ENCODE measurements at regions not wholly inside any gene's neighbourhood (a gene's known extent, or its start where the extent isn't known, plus 50 kb on each side); places are given as distances from the start of the nearest gene placed in this dataset.
A peak's percentile ranks its signal among the peaks of the same experiment; 100 is the strongest.

DNA sequence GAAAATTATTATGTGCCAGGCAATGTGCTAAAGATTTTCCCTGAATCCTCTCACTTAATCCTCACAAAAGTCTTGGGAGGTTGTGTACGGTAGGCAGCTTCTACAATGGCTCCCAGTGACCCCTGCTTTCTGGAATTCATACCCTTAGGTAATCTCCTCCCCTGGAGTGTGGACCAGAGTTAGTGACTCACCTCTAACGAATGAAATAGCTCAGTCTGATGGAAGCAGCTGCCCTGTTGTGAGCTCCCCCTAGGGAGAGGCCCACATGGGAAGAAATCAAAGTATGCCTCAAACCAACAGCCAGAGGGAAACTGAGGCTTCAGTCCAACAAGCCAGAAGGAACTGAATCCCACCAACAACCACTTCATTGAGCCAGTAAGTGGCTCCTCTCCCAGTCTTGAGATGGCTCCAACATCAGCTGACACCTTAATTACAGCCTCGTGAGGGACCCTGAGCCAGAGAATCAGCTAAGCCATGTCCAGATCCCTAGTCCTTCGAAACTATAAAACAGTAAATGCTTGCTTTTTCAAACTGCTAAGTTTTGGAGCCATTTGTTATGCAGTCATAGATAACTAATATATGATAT is 98.9 kb upstream of the ISX start:
- Histone ChIP-seq H3K4me3 (no peak overlapping the region), H3K9me3 (no peaks in the 10 kb centered on the region), H3K27me3 (no peaks in the 10 kb centered on the region), H3K36me3 (no peaks in the 10 kb centered on the region)
- peak; percentile 30 for DNase-seq

DNA sequence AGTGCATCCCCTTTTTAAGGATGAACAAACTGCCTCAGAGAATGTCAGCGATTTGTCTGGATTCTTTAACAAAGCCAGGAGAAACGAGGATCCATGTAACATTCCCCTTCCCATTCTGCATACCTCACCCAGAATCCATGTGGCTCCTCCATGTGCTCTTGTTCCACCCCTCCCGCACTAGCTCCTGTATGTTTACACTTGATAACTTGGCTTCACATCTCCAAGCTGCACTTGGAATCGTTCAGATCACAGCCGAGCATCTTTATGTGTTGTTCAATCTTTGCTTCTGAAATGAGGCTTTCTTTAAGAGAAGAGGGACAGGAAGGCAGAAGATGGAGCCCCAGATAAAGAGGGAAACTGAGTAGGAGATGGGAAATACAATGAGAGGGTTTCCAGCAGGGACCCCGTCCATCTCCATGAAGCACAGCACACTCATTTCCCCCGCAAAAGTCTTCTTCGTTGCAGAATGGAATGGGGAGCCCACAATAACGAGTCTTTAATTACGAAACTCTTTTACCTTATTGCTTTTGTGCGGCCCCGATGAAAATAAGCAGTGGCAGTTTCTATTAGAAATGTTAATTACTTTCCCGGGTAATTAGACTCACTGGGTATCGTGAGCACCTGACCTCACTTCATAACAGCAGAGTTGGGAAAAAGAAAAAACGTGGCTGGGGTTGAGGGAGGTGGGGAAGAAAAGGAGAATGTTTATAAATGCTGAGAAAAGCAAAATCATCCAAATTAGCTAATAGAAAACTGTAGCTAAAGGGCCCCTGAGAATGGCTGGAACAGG is 96.8 kb upstream of the ISX start:
- no peaks in the 10 kb centered on the region for H3K36me3 ChIP-seq
- no peak for DNase-seq
- no peak overlapping the region for H3K4me3 ChIP-seq
- no peaks in the 10 kb centered on the region for H3K27me3 ChIP-seq
- no peaks in the 10 kb centered on the region for H3K9me3 ChIP-seq

DNA sequence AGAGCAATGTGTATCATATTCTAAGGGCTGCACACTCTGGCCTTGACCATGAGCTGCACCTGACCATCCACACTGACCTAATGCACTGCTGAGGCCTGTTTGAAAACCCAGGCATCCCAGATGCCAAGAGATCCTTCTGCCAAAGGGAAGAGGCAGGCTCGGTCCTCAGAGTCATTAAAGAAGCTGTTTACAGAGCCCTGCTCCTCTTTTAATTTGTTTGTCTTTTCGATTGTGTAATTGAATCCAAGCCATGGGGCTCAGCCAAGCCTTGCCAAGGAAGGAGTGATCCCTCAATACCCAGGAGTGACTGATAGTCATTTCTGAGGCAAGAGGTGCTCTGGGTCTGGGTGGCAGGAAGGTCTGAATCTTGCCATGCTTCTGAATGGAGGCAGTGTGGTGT is 94.5 kb upstream of the ISX start:
- no peak for DNase-seq
- Histone ChIP-seq H3K27me3 (no peaks in the 10 kb centered on the region), H3K9me3 (no peaks in the 10 kb centered on the region), H3K4me3 (no peak overlapping the region), H3K36me3 (no peaks in the 10 kb centered on the region)

DNA sequence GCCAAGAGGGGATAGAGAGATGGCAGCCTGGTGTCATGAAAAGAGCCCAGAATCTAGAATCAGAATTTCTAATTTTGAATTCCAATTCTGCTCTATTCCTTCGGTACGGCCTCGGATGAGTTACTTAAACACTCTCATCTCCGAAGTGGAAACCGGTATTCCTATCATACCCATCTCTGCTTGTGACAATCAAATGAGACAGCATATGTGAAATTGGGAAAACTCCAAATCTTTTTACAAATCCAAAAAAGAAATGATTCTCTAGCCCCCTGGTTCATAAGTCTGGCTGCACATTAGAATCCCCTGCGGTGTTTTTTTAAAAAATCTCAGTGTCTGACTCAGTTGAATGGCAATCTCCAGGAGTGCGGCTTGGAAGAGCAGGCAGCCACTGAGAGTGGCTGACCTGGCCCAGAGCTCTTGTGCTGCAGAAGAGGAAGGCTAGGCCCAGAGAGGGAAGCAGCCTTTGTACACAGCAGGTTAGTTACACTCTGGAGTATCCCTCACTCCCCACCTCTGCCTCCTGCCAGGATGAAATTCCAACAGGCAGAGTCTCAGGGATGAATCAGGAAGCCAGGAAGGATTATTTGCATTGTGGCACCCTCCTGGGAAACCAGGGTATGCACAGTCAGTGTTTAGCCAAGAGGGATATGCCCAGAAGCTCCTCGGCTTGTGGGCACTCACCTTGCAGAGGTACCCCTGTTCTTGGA is 93.6 kb upstream of the ISX start:
- no peaks in the 10 kb centered on the region for H3K9me3 ChIP-seq
- DNase-seq: peak; percentile 30
- H3K27me3 ChIP-seq: no peaks in the 10 kb centered on the region
- no peak overlapping the region for H3K4me3 ChIP-seq
- no peaks in the 10 kb centered on the region for H3K36me3 ChIP-seq

DNA sequence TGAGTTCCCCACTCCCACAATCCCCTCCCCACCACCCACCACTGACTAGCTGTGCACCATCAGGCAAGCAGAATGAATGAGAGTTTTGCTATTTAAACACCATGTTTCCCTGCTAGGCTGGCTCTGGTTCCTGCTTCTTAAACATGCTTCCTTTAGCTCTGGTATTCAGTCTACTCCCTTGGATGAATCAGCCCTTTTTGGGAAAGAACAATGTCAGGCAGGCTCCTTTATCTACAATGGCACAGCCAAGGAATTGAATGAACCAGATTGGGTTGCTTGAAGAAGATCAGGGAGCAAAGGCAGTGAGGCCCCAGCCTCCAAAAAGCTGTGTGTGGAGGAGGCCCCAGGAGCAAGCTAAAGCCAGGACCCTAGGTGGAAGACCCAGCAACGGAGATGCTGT is 92.9 kb upstream of the ISX start:
- DNase-seq: no peak
- H3K36me3 ChIP-seq: no peaks in the 10 kb centered on the region
- H3K9me3 ChIP-seq: no peaks in the 10 kb centered on the region
- no peaks in the 10 kb centered on the region for H3K27me3 ChIP-seq
- no peak overlapping the region for H3K4me3 ChIP-seq

DNA sequence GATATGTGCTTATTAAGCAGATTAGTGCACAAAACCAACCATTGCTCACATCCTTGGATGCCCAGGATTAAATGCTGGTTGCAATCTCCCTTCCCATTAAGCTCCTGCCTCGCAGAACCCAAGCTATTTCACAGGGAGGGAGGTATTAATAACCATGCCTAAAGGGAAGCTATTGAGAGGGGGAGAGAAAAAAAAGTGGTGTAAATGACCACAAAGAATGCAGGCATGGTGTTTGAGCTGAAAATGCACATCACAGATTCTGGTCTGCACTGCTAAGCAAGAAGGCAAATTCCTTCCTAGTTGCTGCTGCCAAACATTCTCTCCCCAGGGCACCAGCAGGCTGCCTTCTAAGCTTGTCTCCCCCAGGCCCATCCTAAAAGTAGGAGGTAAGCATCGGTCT is 92.0 kb upstream of the ISX start:
- no peak for DNase-seq
- no peaks in the 10 kb centered on the region for H3K27me3 ChIP-seq
- no peaks in the 10 kb centered on the region for H3K9me3 ChIP-seq
- no peaks in the 10 kb centered on the region for H3K36me3 ChIP-seq
- H3K4me3 ChIP-seq: no peak overlapping the region

DNA sequence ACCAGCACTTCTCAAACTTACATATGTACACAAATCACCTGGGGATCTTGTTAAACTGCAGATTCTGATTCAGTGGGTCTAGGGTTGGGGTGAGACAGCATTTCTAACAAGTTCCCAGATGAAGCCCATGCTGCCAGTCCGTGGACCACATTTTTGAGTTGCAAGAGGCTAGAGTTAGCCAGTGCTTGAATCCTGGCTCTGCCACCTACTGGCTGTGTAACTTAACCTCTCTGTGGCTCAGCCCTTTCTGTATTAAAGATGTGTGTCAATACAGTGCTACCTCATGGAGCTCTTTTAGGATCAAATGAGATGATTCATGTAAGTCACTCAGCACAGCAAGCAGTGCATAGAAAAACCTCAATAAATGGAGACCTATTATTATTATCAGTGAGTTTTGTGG is 90.2 kb upstream of the ISX start:
- no peak for DNase-seq
- no peaks in the 10 kb centered on the region for H3K36me3 ChIP-seq
- no peaks in the 10 kb centered on the region for H3K9me3 ChIP-seq
- H3K4me3 ChIP-seq: no peak overlapping the region
- no peaks in the 10 kb centered on the region for H3K27me3 ChIP-seq

DNA sequence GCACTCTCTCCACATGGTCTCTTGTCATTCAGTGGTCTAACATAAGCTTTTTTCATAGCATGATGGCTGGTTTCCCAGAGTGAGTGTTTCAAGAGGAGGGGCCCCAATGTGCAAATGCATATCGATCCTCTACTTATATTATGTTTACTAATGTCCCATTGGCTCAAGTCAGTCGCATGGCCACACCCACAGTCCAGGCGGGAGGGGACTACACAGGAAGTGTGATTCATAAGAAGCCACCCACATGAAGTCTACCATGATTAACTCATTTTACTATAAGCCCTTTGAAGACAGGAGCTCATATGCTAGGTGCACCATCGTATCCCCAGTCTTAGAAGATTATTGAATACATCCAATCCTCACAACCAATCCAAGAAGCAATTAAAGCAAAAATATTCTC is 89.5 kb upstream of the ISX start:
- peak; percentile 8 for DNase-seq
- Histone ChIP-seq H3K9me3 (no peaks in the 10 kb centered on the region), H3K4me3 (no peak overlapping the region), H3K36me3 (no peaks in the 10 kb centered on the region), H3K27me3 (no peaks in the 10 kb centered on the region)

DNA sequence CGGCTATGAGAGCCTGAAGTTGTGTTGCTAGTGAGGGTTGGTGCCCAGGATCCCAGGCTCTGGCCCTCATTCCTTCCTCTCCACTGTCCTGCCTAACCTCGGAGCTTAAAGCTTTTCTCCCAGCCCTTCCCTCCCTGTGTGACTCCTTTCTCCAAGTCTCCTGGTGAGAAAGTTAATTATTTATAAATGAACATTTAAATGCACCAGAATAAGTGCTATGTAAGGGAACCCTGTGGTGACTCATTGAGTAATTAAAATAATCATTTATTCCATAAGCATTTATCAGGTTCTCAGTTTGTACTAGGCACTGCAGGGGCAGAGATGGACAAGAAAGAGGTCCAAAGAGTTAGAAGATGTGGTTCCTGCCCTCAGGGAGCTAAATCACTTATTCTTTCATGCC is 89.1 kb upstream of the ISX start:
- Histone ChIP-seq H3K36me3 (no peaks in the 10 kb centered on the region), H3K9me3 (no peaks in the 10 kb centered on the region), H3K27me3 (no peaks in the 10 kb centered on the region), H3K4me3 (no peak overlapping the region)
- no peak for DNase-seq

DNA sequence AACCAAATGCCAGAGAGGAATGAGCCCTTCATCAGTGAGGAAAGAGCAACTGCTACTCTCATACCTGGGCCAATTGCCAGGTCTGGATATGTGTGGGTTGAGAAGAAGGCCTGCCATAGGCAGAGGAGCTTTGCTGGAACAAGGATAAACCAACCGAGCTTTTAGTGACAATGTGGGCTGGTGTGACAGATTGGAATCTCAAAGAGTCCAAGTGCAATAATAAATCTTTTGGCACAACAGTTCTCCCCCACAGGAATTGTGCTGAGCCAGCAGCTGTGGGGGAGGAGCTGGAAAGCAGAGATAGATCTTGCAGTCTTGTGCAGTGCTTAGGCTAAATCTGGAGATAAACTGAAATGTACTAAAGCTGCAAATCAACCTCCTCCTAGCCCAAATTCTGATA is 79.4 kb upstream of the ISX start:
- H3K4me3 ChIP-seq: no peak overlapping the region
- H3K27me3 ChIP-seq: no peaks in the 10 kb centered on the region
- no peaks in the 10 kb centered on the region for H3K36me3 ChIP-seq
- H3K9me3 ChIP-seq: no peaks in the 10 kb centered on the region
- no peak for DNase-seq

DNA sequence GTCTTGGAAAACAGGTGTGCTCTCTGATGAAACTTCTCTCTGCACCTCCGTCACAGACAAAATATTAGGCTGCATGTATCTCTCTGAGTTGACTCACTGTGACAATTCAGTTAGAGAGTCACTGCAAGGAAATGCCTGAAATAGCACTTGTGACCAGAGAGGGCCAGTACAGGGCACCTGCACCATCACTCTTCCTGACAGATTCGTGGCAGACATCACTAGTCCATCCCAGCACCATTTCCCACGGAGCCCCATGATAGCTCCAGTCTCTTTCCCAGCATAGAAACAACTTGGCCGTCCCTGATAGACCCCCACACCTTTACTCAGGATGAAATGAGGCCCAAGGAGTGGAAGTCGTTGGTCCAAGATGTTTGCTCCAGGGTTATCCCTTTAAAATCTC is 73.3 kb upstream of the ISX start:
- DNase-seq: no peak
- H3K4me3 ChIP-seq: no peak overlapping the region
- no peaks in the 10 kb centered on the region for H3K36me3 ChIP-seq
- no peaks in the 10 kb centered on the region for H3K9me3 ChIP-seq
- H3K27me3 ChIP-seq: no peaks in the 10 kb centered on the region

DNA sequence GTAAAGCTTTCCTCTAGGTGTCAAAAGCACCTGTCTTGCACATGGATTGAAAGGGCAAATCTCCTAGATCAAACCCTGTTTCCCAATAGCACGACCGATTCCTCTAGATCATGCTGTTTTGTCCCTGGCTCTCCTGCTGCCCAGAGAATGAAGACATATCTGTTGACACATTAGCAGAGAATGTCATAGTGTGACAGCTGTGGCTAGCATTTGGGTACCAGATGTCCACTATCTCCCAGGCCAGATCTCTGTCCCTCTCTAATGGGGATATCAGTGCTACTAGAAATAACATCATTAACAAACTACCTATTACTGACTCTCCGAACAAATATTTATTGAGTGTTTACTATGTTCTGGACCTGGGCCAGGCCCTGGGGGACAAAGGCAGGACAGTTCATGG is 72.4 kb upstream of the ISX start:
- Histone ChIP-seq H3K4me3 (no peak overlapping the region), H3K36me3 (no peaks in the 10 kb centered on the region), H3K9me3 (no peaks in the 10 kb centered on the region), H3K27me3 (no peaks in the 10 kb centered on the region)
- DNase-seq: no peak

DNA sequence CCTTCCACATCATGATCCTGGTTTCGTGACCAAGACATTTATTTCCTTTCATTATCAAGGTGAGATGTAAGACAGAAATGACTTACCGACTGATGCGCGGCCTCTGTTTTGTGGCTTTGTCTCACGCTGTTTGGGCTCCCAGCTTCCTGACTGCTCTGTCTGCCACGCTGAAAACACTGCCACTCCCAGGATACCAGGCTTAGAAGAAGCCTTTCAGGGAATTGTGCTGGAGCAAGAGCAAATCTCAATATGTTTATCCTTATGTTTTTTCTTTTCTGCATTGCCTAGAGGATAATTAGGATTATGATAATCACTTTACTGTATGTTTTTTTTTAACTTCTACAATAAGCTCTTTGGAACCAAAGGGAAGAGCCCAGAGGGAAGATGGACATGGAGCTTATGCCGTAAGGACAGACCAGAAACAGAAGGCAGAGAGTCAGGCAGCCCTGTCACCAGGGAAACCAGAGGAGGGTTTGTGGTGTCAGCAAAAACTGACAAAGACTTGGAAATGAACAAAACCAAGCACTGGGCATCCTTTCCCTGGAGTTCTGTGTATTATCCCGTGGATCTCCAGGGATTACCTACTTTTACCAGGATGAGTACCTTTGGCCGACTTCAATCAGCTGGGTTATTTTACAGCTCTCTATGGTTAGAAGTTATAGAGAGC is 68.2 kb upstream of the ISX start:
- Histone ChIP-seq H3K36me3 (no peaks in the 10 kb centered on the region), H3K27me3 (no peaks in the 10 kb centered on the region), H3K4me3 (no peak overlapping the region), H3K9me3 (no peaks in the 10 kb centered on the region)
- no peak for DNase-seq

DNA sequence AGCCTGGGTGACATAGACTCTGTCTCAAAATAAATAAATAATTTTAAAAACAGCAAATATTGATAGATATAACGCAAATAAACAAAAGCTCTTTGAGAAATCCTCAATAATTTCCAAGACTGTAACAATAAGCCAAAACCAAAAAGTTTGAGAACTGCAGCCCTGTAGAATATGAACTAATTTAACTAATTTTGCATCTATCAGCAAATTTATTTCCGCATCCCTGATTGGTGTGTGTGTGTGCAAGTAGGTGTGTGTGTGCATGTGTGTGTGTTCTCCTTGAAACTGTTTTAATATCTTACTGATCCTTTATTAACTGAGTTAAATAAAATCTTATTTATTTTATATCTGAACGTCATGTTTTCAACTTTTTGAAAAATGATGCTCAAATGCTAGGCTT is 67.0 kb upstream of the ISX start:
- Histone ChIP-seq H3K9me3 (no peaks in the 10 kb centered on the region), H3K36me3 (no peaks in the 10 kb centered on the region), H3K27me3 (no peaks in the 10 kb centered on the region), H3K4me3 (no peak overlapping the region)
- DNase-seq: no peak

DNA sequence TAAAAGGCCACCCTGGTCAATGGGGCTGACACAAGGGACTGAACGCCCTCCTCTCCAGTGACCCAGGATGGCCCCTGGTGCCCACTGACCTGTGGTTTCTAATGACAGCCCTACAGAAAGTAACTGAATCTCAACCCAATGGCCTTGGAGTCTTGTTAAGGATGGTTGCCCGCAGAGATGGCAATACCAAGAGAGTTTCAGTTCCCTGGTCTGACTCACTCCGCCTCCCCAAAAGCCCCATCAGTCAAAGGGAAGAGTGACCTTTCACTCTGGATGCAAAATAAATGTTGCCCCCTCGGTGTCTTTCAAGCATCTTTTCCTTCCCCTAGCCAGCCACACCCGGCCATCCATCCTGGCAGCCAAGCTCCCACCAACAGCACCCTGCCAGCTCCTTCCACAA is 57.7 kb upstream of the ISX start:
- no peak for DNase-seq

DNA sequence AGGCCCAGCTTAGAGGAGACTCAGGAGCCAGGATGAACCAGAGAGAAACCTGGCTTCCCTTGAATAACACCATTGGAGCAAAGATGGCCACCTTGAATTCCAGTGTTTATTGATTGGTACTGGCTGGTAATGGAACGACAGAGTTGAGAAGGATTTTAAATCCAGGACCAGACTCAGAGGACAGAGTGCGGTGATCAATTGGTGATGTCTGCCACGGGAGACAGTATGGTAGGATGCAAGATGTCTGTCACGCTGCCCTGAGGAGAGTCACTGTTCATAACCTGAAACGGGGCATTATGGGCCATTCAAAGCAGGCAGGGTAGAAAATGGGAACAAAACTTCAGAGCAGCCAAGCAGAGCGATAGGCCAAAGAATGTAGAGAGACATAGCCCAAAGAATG is 55.4 kb upstream of the ISX start:
- no peaks in the 10 kb centered on the region for H3K9me3 ChIP-seq
- DNase-seq: no peak
- H3K27me3 ChIP-seq: no peaks in the 10 kb centered on the region
- no peaks in the 10 kb centered on the region for H3K36me3 ChIP-seq
- no peak overlapping the region for H3K4me3 ChIP-seq

More for the DNA sequence above, 57.7 kb upstream of the ISX start:
- no peaks in the 10 kb centered on the region for H3K27me3 ChIP-seq
- no peak overlapping the region for H3K4me3 ChIP-seq
- no peaks in the 10 kb centered on the region for H3K36me3 ChIP-seq
- H3K9me3 ChIP-seq: no peaks in the 10 kb centered on the region

DNA sequence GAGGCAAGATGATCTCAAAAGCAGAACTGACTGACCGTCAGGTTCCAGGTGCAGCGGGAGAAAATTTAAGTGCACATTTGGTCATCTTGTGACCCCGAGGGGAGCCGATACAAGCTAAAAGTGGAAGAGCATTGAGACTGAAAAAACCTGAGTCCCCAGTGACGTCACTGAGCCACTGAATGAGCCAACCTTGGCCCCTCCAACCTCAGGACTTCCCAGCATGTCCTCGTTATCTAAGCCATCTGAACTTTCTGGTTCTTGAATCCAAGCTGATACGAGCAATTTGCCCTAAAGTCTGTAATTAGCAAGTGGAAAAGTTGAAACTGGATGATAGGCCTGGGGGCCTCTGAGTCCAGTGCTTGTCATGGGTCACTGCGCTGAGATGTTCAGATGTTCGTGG is 51.1 kb upstream of the ISX start:
- no peak overlapping the region for H3K4me3 ChIP-seq
- no peaks in the 10 kb centered on the region for H3K27me3 ChIP-seq
- DNase-seq: no peak
- H3K9me3 ChIP-seq: no peaks in the 10 kb centered on the region
- H3K36me3 ChIP-seq: no peaks in the 10 kb centered on the region

Data from MG63 (cell line).